MM.1S (cell line): ENCODE measurements at regions not wholly inside any gene's neighbourhood (a gene's known extent, or its start where the extent isn't known, plus 50 kb on each side); places are given as distances from the start of the nearest gene placed in this dataset.

Experiments
- DNase-seq: peaks from one replicate; pipeline ENCODE4 v3.0.0-alpha.2; 2015
- H2AFZ ChIP-seq: fragments of 300-600 bp; sonication (generic); 2 replicates; pipeline ENCODE4 v1.6.0; 2016; ENCODE audit warnings: antibody characterized with exemption, low read length
- H3F3A ChIP-seq: fragments of 300-600 bp; sonication (generic); 2 replicates; pipeline ENCODE4 v1.6.1; 2016; ENCODE audit warnings: mild to moderate bottlenecking, antibody characterized with exemption, low read length, moderate library complexity, mixed read lengths; ENCODE audit not compliant: insufficient read depth
- H3K27ac ChIP-seq: fragments of 300-600 bp; sonication (generic); 2 replicates; pipeline ENCODE4 v1.5.1; 2016; ENCODE audit warnings: mild to moderate bottlenecking, low read length
- H3K27me3 ChIP-seq: fragments of 300-600 bp; sonication (generic); replicated peaks from 2 replicates; pipeline ENCODE4 v1.6.0; 2016; ENCODE audit warnings: low read length; ENCODE audit not compliant: insufficient read depth
- H3K36me3 ChIP-seq: fragments of 300-600 bp; sonication (generic); replicated peaks from 2 replicates; pipeline ENCODE4 v1.6.1; 2016; ENCODE audit warnings: mild to moderate bottlenecking, low read length, mixed read lengths; ENCODE audit not compliant: insufficient read depth
- H3K4me1 ChIP-seq: fragments of 300-600 bp; sonication (generic); 2 replicates; pipeline ENCODE4 v1.6.1; 2016; ENCODE audit warnings: low read length, mixed read lengths
- H3K4me2 ChIP-seq: fragments of 300-600 bp; sonication (generic); 2 replicates; pipeline ENCODE4 v1.6.0; 2016; ENCODE audit warnings: low read depth, low read length
- H3K4me3 ChIP-seq: fragments of 300-600 bp; sonication (generic); 2 replicates; pipeline ENCODE4 v1.5.1; 2016; ENCODE audit warnings: low read length, mixed read lengths
- H3K79me2 ChIP-seq: fragments of 300-600 bp; sonication (generic); 2 replicates; pipeline ENCODE4 v1.6.1; 2016; ENCODE audit warnings: mixed run types, low read length, mixed read lengths
- H3K9ac ChIP-seq: fragments of 300-600 bp; sonication (generic); 2 replicates; pipeline ENCODE4 v1.6.1; 2016; ENCODE audit warnings: low read length, mixed read lengths
- H3K9me2 ChIP-seq: fragments of 300-600 bp; sonication (generic); replicated peaks from 2 replicates; pipeline ENCODE4 v1.6.1; 2016; ENCODE audit warnings: mild to moderate bottlenecking, low read length, mixed read lengths; ENCODE audit not compliant: insufficient read depth
- H3K9me3 ChIP-seq: fragments of 300-600 bp; sonication (generic); replicated peaks from 2 replicates; pipeline ENCODE4 v1.6.1; 2016; ENCODE audit warnings: mild to moderate bottlenecking, low read length, mixed read lengths; ENCODE audit not compliant: insufficient read depth
- H4K20me1 ChIP-seq: fragments of 300-600 bp; sonication (generic); 2 replicates; pipeline ENCODE4 v1.6.1; 2016; ENCODE audit warnings: mild to moderate bottlenecking, low read length, moderate library complexity, mixed read lengths; ENCODE audit not compliant: insufficient read depth
- CTCF ChIP-seq: fragments of 300-600 bp; sonication (generic); IDR thresholded peaks from 2 replicates; pipeline ENCODE4 v1.5.1; 2016; ENCODE audit warnings: antibody characterized with exemption, low read length, mixed read lengths
- EZH2 ChIP-seq: fragments of 300-600 bp; sonication (generic); optimal IDR thresholded peaks from 2 replicates; pipeline ENCODE3; 2017; ENCODE audit warnings: low read depth, mild to moderate bottlenecking, antibody characterized with exemption, low read length, mixed read lengths
- EZH2phosphoT487 ChIP-seq: fragments of 300-600 bp; sonication (generic); IDR thresholded peaks from 2 replicates; pipeline ENCODE4 v1.6.1; 2018; ENCODE audit warnings: antibody characterized with exemption, low read length

- no peak for DNase-seq
- no peak overlapping the region for H3K9ac ChIP-seq
- no peaks in the 10 kb centered on the region for H3F3A ChIP-seq
- no peak overlapping the region for H3K4me2 ChIP-seq
- H2AFZ ChIP-seq, result no peak overlapping the region
- no peaks in the 10 kb centered on the region for H3K4me1 ChIP-seq
- no peaks in the 10 kb centered on the region for H3K36me3 ChIP-seq
- no peak for TF ChIP-seq EZH2
- TF ChIP-seq EZH2phosphoT487, result no peak
- no peak for TF ChIP-seq CTCF
- H3K9me3 ChIP-seq, result no peaks in the 10 kb centered on the region
- no peaks in the 10 kb centered on the region for H3K27me3 ChIP-seq
- H3K79me2 ChIP-seq, result no peaks in the 10 kb centered on the region
- H4K20me1 ChIP-seq, result no peaks in the 10 kb centered on the region
- no peak overlapping the region for H3K4me3 ChIP-seq
- H3K27ac ChIP-seq, result no peak overlapping the region
- no peaks in the 10 kb centered on the region for H3K9me2 ChIP-seq
Observed at GRCh38 chr21:15676935-15677334, 52.8 kb upstream of the USP25 start.

GRCh38 chr21:15679630-15680029, 50.2 kb upstream of the USP25 start:
- Histone ChIP-seq H3K9ac (no peak overlapping the region), H3K4me2 (no peak overlapping the region), H3K9me3 (no peaks in the 10 kb centered on the region), H3K4me3 (no peak overlapping the region), H3K27ac (no peak overlapping the region), H3K36me3 (no peaks in the 10 kb centered on the region), H3K4me1 (no peaks in the 10 kb centered on the region), H3K27me3 (no peaks in the 10 kb centered on the region), H3K9me2 (no peaks in the 10 kb centered on the region), H4K20me1 (no peaks in the 10 kb centered on the region), H3F3A (no peaks in the 10 kb centered on the region), H2AFZ (no peak overlapping the region), H3K79me2 (no peaks in the 10 kb centered on the region)
- TF ChIP-seq CTCF, result no peak
- no peak for TF ChIP-seq EZH2
- no peak for TF ChIP-seq EZH2phosphoT487
- DNase-seq, result no peak
